Nucleus accumbens (tissue), 56 donors: ENCODE measurements at regions not wholly inside any gene's neighbourhood (a gene's known extent, or its start where the extent isn't known, plus 50 kb on each side); places are given as distances from the start of the nearest gene placed in this dataset.
"Not testable (repeated sequence)": the region's sequence is repeated elsewhere in the genome, so short reads cannot be mapped to it uniquely, and the experiment has no call there.

Experiments
- DNase-seq, 56 donors: peaks; one replicate each; lab custom pipeline; 2025; lab: John Stamatoyannopoulos, UW

- peak in 50 of 56 donors; percentile 8 to 81 (median 48) for DNase-seq
Measured at GRCh38 chr17:21513012-21513570, 136.9 kb downstream of the KCNJ12 start.

- DNase-seq = not testable (repeated sequence)
Measured at GRCh38 chr17:21514567-21514966, 138.4 kb downstream of the KCNJ12 start.

GRCh38 chr17:21517538-21518293 is 141.6 kb downstream of the KCNJ12 start:
- DNase-seq = no peak

GRCh38 chr17:21522755-21523336 is 146.7 kb downstream of the KCNJ12 start:
- no peak for DNase-seq

- no peak for DNase-seq
Measured at GRCh38 chr17:21523497-21524210, 147.5 kb downstream of the KCNJ12 start.

- no peak for DNase-seq
Measured at GRCh38 chr17:21524211-21524591, 148.0 kb downstream of the KCNJ12 start.

- no peak for DNase-seq
Measured at GRCh38 chr17:21525464-21526130, 149.4 kb downstream of the KCNJ12 start.

GRCh38 chr17:21528031-21528695 is 152.0 kb downstream of the KCNJ12 start:
- no peak for DNase-seq

GRCh38 chr17:21530311-21530710 is 154.2 kb downstream of the KCNJ12 start:
- DNase-seq = no peak

GRCh38 chr17:21530841-21531240 is 154.7 kb downstream of the KCNJ12 start:
- no peak for DNase-seq

GRCh38 chr17:21532763-21533385 is 156.7 kb downstream of the KCNJ12 start:
- DNase-seq = no peak

- no peak for DNase-seq
Measured at GRCh38 chr17:21535686-21536375, 156.5 kb upstream of the KCNJ18 start.

- DNase-seq = no peak
Measured at GRCh38 chr17:21537302-21537701, 155.0 kb upstream of the KCNJ18 start.

GRCh38 chr17:21538615-21539014 is 153.7 kb upstream of the KCNJ18 start:
- no peak for DNase-seq

- no peak for DNase-seq
Measured at GRCh38 chr17:21539146-21539545, 153.2 kb upstream of the KCNJ18 start.

- no peak for DNase-seq
Measured at GRCh38 chr17:21540502-21540901, 151.8 kb upstream of the KCNJ18 start.

- DNase-seq = no peak
Measured at GRCh38 chr17:21542070-21542469, 150.3 kb upstream of the KCNJ18 start.

- no peak for DNase-seq
Measured at GRCh38 chr17:21542991-21543390, 149.3 kb upstream of the KCNJ18 start.

- no peak for DNase-seq
Measured at GRCh38 chr17:21545064-21545463, 147.3 kb upstream of the KCNJ18 start.
